ENCODE measurements at regions not wholly inside any gene's neighbourhood (a gene's known extent, or its start where the extent isn't known, plus 50 kb on each side); places are given as distances from the start of the nearest gene placed in this dataset.

GRCh38 chr6:9507136-9507895 is 907.6 kb downstream of the TFAP2A start:
- DNase-seq: no peak

- no peak for DNase-seq
Measured at GRCh38 chr6:9504191-9504590, 910.7 kb downstream of the TFAP2A start.

GRCh38 chr6:9503111-9503761 is 911.6 kb downstream of the TFAP2A start:
- no peak for DNase-seq

GRCh38 chr6:9499709-9500108 is 915.2 kb downstream of the TFAP2A start:
- DNase-seq: no peak

GRCh38 chr6:9496837-9497236 is 918.0 kb downstream of the TFAP2A start:
- DNase-seq: no peak

GRCh38 chr6:9494864-9495263 is 920.0 kb downstream of the TFAP2A start:
- DNase-seq: no peak

- no peak for DNase-seq
Measured at GRCh38 chr6:9492790-9493189, 922.1 kb downstream of the TFAP2A start.

GRCh38 chr6:9487128-9487527 is 927.7 kb downstream of the TFAP2A start:
- no peak for DNase-seq

GRCh38 chr6:9485992-9486391 is 928.9 kb downstream of the TFAP2A start:
- no peak for DNase-seq

GRCh38 chr6:9484686-9485085 is 930.2 kb downstream of the TFAP2A start:
- no peak for DNase-seq

- DNase-seq: no peak
Measured at GRCh38 chr6:9484091-9484490, 930.8 kb downstream of the TFAP2A start.

GRCh38 chr6:9482030-9482738 is 932.7 kb downstream of the TFAP2A start:
- no peak for DNase-seq

- DNase-seq: no peak
Measured at GRCh38 chr6:9481292-9482029, 933.4 kb downstream of the TFAP2A start.

- DNase-seq: no peak
Measured at GRCh38 chr6:9468277-9468676, 946.6 kb downstream of the TFAP2A start.

GRCh38 chr6:9467741-9468140 is 947.1 kb downstream of the TFAP2A start:
- DNase-seq: no peak

GRCh38 chr6:9464583-9464982 is 950.3 kb downstream of the TFAP2A start:
- no peak for DNase-seq

- DNase-seq: no peak
Measured at GRCh38 chr6:9463311-9463710, 951.6 kb downstream of the TFAP2A start.

- no peak for DNase-seq
Measured at GRCh38 chr6:9461188-9461587, 953.7 kb downstream of the TFAP2A start.

- no peak for DNase-seq
Measured at GRCh38 chr6:9458424-9458823, 956.5 kb downstream of the TFAP2A start.

GRCh38 chr6:9455864-9456658 is 958.8 kb downstream of the TFAP2A start:
- no peak for DNase-seq

- no peak for DNase-seq
Measured at GRCh38 chr6:9439621-9440330, 975.1 kb downstream of the TFAP2A start.

- DNase-seq: no peak
Measured at GRCh38 chr6:9437836-9438235, 977.0 kb downstream of the TFAP2A start.
